DOHH2 (cell line): ENCODE measurements at regions not wholly inside any gene's neighbourhood (a gene's known extent, or its start where the extent isn't known, plus 50 kb on each side); places are given as distances from the start of the nearest gene placed in this dataset.

Experiments used
- H3F3A ChIP-seq: fragments of 200-600 bp; sonication (generic), shearing (Covaris generic); 2 replicates; pipeline ENCODE4 v1.6.0; 2016; ENCODE audit warnings: antibody characterized with exemption, mild to moderate bottlenecking; ENCODE audit not compliant: control insufficient read depth, insufficient read depth
- H3K27ac ChIP-seq: fragments of 200-600 bp; sonication (generic); 2 replicates; pipeline ENCODE4 v1.5.1; 2014; ENCODE audit warnings: low read depth, mild to moderate bottlenecking, low read length, moderate library complexity
- H3K27me3 ChIP-seq: fragments of 200-600 bp; sonication (generic); 2 replicates; pipeline ENCODE4 v1.6.1; 2014; ENCODE audit warnings: mild to moderate bottlenecking, low read length, mixed read lengths; ENCODE audit not compliant: control insufficient read depth
- H3K36me3 ChIP-seq: fragments of 200-600 bp; sonication (generic); 2 replicates; pipeline ENCODE4 v1.6.1; 2014; ENCODE audit warnings: mild to moderate bottlenecking, low read length, moderate library complexity, mixed read lengths; ENCODE audit not compliant: control insufficient read depth
- H3K4me1 ChIP-seq: fragments of 200-600 bp; sonication (generic); 2 replicates; pipeline ENCODE4 v1.6.1; 2014; ENCODE audit warnings: mild to moderate bottlenecking, low read length, mixed read lengths; ENCODE audit not compliant: control insufficient read depth
- H3K4me2 ChIP-seq: fragments of 200-600 bp; sonication (generic); 2 replicates; pipeline ENCODE4 v1.6.0; 2014; ENCODE audit warnings: mild to moderate bottlenecking, low read length, moderate library complexity
- H3K4me3 ChIP-seq: fragments of 200-600 bp; sonication (generic); 2 replicates; pipeline ENCODE4 v1.5.1; 2014; ENCODE audit warnings: mild to moderate bottlenecking, low read length, mixed read lengths
- H3K79me2 ChIP-seq: fragments of 200-600 bp; sonication (generic); 2 replicates; pipeline ENCODE4 v1.6.1; 2014; ENCODE audit warnings: mild to moderate bottlenecking, low read length, mixed read lengths; ENCODE audit not compliant: control insufficient read depth
- H3K9me2 ChIP-seq: fragments of 200-600 bp; sonication (generic); replicated peaks from 2 replicates; pipeline ENCODE4 v1.6.1; 2014; ENCODE audit warnings: mild to moderate bottlenecking, low read length, mixed read lengths; ENCODE audit not compliant: control insufficient read depth
- H3K9me3 ChIP-seq: fragments of 200-600 bp; sonication (generic); 2 replicates; pipeline ENCODE4 v1.6.1; 2014; ENCODE audit warnings: antibody characterized with exemption, low read length, mixed read lengths; ENCODE audit not compliant: control insufficient read depth, insufficient read depth
- H4K20me1 ChIP-seq: fragments of 200-600 bp; sonication (generic); 2 replicates; pipeline ENCODE4 v1.6.0; 2014; ENCODE audit warnings: low read depth, mild to moderate bottlenecking, antibody characterized with exemption, low read length, moderate library complexity; ENCODE audit not compliant: control insufficient read depth, insufficient read depth
- CTCF ChIP-seq: fragments of 200-600 bp; sonication (generic); IDR thresholded peaks from one replicate; pipeline ENCODE4 v1.5.1; 2014; ENCODE audit warnings: antibody characterized with exemption, mild to moderate bottlenecking, low read depth, low read length; ENCODE audit not compliant: poor library complexity, severe bottlenecking
- EZH2phosphoT487 ChIP-seq: fragments of 200-600 bp; sonication (generic); IDR thresholded peaks from 2 replicates; pipeline ENCODE4 v1.6.1; 2017; ENCODE audit warnings: borderline replicate concordance, mild to moderate bottlenecking, antibody characterized with exemption, low read length, moderate library complexity, mixed read lengths

- H3K27ac ChIP-seq, result peak overlapping the region; percentile 98
- no peaks in the 10 kb centered on the region for H4K20me1 ChIP-seq
- TF ChIP-seq EZH2phosphoT487 (no peak), CTCF (no peak)
- peak overlapping the region; percentile 86 for H3K4me2 ChIP-seq
- H3K9me3 ChIP-seq, result no peaks in the 10 kb centered on the region
- peak overlapping the region; percentile 71 for H3K4me3 ChIP-seq
- no peaks in the 10 kb centered on the region for H3K9me2 ChIP-seq
- H3K27me3 ChIP-seq, result no peaks in the 10 kb centered on the region
- peaks cover 80% of the 10 kb centered on the region for H3K4me1 ChIP-seq
- peaks cover 29% of the 10 kb centered on the region for H3F3A ChIP-seq
- H3K36me3 ChIP-seq, result peaks cover 8% of the 10 kb centered on the region; the same call in 1 of the 2 replicates
- H3K79me2 ChIP-seq, result peaks cover 21% of the 10 kb centered on the region
Observed at GRCh38 chr4:163590103-163590502, 95.6 kb downstream of the TMA16 start.

GRCh38 chr4:163590619-163591264 lies 96.3 kb downstream of the TMA16 start:
- Histone ChIP-seq H3F3A (peaks cover 29% of the 10 kb centered on the region), H3K36me3 (peaks cover 8% of the 10 kb centered on the region; the same call in 1 of the 2 replicates), H3K27ac (peak overlapping the region; percentile 98), H3K9me2 (no peaks in the 10 kb centered on the region), H3K4me3 (peak overlapping the region; percentile 71), H3K79me2 (peaks cover 21% of the 10 kb centered on the region), H4K20me1 (no peaks in the 10 kb centered on the region), H3K9me3 (no peaks in the 10 kb centered on the region), H3K4me2 (peak overlapping the region; percentile 86), H3K4me1 (peaks cover 86% of the 10 kb centered on the region), H3K27me3 (no peaks in the 10 kb centered on the region)
- TF ChIP-seq CTCF (no peak), EZH2phosphoT487 (no peak)

GRCh38 chr4:163591614-163592020 lies 97.1 kb downstream of the TMA16 start:
- peak overlapping the region; percentile 86 for H3K4me2 ChIP-seq
- no peaks in the 10 kb centered on the region for H3K9me3 ChIP-seq
- H3K27me3 ChIP-seq, result no peaks in the 10 kb centered on the region
- H3K4me3 ChIP-seq, result peak overlapping the region; percentile 71
- peaks cover 29% of the 10 kb centered on the region for H3F3A ChIP-seq
- H3K9me2 ChIP-seq, result no peaks in the 10 kb centered on the region
- H3K4me1 ChIP-seq, result peaks cover 95% of the 10 kb centered on the region
- H3K27ac ChIP-seq, result peak overlapping the region; percentile 98
- H3K79me2 ChIP-seq, result peaks cover 24% of the 10 kb centered on the region
- TF ChIP-seq EZH2phosphoT487, result no peak
- no peak for TF ChIP-seq CTCF
- peaks cover 8% of the 10 kb centered on the region; the same call in 1 of the 2 replicates for H3K36me3 ChIP-seq
- no peaks in the 10 kb centered on the region for H4K20me1 ChIP-seq
